ENCODE measurements at regions not wholly inside any gene's neighbourhood (a gene's known extent, or its start where the extent isn't known, plus 50 kb on each side); places are given as distances from the start of the nearest gene placed in this dataset.
A peak's percentile ranks its signal among the peaks of the same experiment; 100 is the strongest.

DNA sequence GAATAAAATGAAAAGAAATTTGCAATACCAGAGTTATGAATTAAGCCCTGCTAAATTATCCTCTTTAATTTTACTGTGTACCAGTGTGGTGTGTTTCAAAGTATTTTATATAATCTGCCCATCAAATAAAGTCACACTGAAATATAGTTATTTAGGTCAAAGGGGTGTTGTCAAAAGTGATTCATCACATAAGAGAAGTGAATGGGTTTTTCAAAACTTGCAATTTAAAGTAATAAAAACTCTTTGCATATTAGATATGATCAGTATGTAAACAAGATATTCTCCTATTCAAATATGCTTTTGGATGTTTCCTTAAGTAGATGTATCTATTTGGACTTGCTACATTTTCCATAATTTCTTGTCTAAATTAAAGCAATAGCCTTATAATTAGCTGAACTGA is 1183.0 kb upstream of the CDH18 start:
- no peak for DNase-seq (ENCODE audit: low read depth)

DNA sequence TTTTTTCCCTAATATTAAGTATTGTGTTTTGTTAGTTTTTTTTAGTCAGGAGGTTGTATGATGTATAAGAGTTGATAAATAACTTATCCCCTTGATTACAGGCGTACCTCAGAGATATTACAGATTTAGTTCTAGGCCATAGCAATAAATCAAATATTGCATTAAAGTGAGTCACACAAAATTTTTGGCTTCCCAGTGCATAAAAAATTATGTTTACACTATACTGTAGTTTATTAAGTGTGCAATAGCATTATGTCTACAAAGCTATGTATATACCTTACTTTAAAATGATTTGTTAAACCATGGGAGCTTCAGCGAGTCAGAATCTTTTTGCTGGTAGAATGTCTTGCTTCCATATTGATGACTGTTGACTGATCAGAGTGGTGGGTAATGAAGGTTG is 1180.6 kb upstream of the CDH18 start:
- no peak for DNase-seq (ENCODE audit: low read depth)

DNA sequence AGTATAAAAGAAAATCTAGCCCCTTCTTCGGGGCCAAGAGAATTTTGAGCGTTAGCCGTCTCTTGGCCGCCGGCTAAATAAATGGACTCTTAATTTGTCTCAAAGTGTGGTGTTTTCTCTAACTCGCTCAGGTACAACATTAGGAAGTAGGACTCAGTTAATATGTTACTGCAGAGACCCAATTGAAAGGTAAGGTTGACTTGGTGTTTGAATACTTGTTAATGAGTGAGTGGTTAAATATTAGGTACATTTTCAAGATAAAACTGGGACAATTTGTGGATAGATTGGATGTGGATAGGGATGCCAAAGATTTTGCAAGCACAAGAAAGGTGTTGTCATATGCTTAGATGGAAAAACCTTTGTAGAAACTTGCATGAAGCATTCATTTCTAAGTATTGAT is 1177.3 kb upstream of the CDH18 start:
- no peak for DNase-seq (ENCODE audit: low read depth)

DNA sequence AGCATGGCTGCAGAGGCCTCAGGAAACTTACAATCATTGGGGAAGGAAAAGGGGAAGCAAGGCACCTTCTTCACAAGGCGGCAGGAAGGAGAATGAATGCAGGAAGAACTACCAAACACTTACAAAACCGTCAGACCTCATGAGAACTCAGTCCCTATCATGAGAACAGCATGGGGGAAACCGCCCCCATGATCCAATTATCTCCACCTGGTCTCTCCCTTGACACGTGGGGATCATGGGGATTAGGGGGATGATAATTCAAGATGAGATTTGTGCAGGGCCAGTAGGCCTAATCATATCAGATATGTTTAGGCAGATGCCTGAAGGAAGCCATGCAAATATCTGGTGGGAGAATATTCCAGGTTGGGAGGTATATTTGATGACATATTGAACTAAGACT is 1176.4 kb upstream of the CDH18 start:
- no peak for DNase-seq (ENCODE audit: low read depth)

DNA sequence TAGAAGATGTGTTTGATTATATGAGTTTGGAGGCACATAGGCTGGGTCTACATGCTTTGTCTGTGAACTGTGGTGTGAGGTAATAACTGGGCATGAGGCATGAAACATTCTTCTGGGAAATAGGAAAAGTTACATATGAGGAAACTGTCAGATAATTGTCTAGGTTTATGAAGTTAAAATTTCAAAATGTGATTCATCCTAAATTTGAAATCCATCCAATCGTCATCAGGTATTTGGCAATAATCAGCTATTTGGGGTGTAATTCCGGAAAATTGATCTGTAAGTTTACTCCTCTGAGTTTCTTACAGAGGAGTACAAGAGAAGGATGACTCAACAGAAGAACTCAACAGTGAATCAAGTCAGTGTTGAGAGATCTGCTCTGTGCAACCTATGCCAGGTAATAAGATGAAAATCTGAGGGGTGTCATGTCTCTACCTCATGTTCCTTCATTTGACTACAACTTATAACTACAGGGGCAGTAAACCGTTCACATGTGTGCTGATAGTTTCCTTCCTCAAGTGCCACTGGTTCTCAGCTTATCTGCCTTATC is 1171.6 kb upstream of the CDH18 start:
- DNase-seq (ENCODE audit: low read depth): no peak

DNA sequence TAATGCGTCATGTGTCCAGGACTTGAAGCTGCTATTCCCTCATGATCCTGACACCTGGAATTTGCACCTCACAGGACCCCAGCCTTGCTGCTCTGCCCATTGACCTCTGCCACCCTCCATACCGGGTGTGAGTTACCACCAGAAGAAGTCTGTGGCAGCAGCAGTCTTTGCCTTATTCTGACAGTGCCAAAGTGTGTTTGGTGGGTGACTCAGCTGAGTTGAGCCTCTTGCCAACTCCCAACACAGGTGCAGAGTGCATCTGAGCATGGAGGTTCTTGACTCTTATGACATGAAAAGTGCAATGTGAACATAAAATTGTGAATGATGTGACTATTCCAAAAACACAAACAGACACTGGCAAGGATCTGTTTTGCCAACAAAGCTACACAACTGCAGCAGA is 1166.5 kb upstream of the CDH18 start:
- no peak for DNase-seq (ENCODE audit: low read depth)

DNA sequence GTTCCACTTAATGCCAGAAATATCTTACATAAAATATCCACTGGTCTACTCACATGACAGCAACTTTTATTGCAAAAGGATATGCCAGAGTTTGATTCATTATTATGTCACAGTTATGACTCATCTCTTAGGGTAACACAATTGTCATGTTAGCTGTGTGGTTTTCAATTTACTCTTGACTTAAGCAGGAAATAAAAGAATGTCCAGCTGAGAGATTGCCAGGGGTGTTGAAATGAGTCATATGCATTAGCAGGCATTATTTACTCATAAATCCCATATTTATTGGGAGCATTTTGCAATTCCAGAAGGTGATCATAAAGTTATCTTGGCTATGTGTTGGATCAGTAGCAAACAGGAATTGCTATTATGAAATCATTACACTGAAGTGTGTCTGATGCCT is 1164.6 kb upstream of the CDH18 start:
- DNase-seq (ENCODE audit: low read depth): no peak

DNA sequence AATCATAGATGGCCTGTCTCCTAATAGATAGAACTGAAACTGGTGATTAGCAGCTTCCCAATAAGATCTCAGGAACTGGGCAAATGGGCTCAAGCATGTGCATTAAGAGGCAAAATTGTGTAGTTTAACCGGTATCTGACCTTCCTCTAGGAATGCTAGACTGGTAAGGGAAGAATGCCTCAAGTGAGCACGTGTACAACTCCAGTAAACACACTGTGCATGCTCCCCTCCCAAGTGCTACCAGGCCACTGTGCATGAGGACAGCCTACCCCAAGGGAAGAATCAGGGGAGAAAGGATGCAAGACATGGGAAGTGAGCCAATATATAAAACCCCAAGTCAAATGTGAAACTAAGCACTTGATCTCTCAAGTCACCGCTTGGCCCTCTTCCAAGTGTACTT is 1157.4 kb upstream of the CDH18 start:
- no peak for DNase-seq (ENCODE audit: low read depth)

DNA sequence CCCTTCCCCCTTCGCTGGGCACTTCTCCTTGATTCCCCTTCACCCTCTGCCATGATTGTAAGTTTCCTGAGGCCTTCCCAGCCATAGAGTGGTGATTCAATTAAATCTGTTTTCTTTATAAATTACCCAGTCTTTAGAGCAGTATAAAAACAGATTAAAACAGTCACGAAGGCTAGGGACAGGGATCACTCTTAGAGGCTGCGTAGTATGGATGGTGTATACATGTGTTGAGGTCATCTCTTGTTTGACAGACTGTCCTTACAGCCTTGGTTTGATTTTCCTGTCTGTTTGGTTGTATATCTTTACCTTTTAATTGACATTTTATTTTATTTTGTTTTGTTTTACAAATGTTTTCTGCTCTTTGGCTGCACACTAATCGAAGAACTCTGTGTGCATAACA is 1155.7 kb upstream of the CDH18 start:
- DNase-seq (ENCODE audit: low read depth): no peak

DNA sequence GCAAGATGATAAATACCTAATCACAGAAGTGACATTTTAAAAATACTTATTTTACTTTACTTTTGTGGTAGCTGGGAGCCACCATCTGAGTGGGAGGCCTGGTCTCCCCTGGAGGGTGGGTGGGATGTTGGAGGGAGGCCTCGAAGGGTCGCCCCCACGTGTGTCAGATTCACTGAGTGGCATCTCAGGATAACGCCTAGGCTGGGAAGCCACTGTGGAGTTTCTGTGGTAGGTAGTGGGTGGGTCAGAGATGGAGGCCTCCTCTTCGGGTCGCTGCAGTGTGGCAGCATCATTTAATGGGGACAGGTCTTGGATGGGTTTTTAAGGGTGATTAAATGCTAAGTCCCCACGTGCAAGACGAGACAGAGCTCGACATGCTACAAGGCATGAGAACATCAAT is 1154.8 kb upstream of the CDH18 start:
- DNase-seq (ENCODE audit: low read depth): peak; percentile 1

DNA sequence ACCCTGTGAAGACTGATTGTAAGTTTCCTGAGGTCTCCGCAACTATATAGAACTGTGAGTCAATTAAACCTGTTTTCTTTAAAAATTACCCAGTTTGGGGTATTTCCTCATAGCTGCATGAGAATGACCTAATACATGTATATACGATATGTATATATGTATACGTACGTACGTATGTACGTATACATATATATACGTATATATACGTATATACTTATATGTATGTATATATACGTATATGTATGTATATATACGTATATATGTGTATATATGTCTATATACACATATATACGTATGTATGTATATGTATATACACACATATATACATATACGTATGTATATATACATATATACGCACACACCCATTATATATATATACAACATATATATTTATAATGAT is 1153.0 kb upstream of the CDH18 start:
- no peak for DNase-seq (ENCODE audit: low read depth)

DNA sequence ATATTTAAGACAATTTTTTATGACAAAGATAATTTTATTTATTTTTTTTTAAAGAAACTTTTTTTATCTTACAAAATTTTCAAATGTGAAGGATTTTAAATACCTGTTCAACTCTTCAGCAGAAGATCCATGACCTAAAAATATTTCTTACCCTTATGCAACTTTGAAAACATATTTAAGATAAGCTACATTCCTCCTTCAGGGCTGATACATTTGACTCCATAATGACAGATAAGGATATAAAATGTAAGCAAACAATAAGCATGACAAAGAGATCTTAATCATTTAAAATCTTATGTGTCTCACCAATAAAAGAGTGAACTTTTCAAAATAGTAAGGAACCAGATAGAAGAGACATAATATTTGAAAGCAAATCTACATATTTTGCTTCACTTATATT is 1138.2 kb upstream of the CDH18 start:
- DNase-seq (ENCODE audit: low read depth): no peak

DNA sequence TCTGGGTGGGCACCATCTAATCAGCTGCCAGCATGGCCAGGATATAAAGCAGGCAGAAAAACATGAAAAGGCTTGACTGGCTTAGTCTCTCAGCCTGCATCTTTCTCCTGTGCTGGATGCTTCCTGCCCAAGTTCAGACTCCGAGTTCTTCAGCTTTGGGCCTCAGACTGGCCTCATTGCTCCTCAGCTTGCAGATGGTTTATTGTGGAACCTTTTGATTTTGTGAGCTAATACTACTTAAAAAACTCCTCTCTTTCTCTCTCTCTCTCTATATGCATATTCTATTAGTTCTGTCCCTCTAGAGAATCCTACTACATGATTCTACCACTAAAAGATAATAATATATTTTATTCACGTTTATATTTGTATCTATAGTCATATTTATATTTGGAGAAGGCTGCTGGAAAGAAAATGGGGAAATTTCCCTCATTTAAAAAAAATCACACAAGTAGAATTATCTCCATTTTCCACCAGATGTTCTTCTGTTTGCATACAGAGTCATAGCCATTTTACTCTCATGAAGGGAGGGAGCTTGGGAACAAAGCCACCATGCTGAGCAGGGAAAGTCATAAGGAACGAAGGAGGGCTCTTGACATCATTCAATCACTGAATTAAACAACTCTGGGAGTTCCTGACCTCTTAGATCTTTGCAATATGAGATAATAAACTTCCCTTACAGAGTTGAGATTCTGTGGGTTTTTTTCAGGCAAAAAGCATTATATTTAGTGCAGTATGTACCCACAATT is 1137.4 kb upstream of the CDH18 start:
- no peak for DNase-seq (ENCODE audit: low read depth)

DNA sequence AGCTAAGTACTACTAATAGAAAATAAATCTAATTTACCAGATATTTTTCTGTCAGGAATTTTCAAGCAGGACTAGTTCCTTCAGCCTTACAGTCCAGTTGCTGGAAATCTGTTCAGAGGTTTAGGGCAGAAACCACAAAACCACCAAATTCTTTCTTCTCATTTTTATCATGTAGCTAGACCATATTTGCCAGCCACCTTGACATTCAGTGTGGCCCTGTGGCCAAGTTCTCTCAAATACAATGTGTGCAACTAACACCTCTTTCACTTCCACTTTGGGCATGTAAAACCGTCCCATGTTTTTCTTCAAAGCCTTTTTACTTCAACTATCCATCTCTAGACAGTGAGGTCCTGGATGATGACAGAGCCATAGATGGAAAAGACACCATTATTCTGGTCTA is 1133.2 kb upstream of the CDH18 start:
- no peak for DNase-seq (ENCODE audit: low read depth)

DNA sequence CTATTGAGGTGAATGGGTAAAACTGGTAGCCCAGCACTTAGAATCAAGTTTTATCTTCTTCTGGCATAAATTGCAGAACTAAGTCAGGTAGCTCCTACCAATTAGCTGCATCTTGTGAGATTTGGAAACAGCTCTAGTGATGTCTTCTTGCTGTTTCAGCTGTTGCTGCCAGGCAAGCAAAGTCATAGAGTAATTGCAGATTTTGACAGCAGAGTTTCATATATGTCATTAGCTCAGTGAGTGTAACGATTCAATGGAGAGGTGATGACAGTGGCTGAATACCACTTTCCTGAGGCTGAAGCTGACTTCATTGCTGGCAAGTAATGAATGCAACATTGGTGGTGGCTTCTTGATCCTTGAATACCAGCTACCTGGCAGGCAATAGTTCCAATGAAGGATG is 1109.7 kb upstream of the CDH18 start:
- DNase-seq (ENCODE audit: low read depth): no peak

DNA sequence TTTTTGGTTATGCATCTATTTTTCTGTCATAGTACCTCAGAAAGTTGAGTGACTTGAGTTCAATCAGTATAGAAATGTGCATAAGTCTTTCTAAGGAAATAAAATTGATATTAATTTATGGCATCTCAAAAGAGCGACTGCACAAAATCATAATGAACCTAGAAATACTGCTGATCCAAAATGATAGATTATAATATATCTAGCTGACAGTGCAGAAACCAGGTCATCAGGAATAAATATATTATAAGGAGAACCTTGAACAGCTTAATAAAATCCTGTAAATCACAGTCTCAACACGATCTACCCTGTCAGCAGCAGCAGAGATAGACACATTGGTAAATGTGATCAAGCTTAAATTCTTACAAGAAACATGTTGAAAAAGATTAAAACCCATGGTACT is 1106.6 kb upstream of the CDH18 start:
- no peak for DNase-seq (ENCODE audit: low read depth)

DNA sequence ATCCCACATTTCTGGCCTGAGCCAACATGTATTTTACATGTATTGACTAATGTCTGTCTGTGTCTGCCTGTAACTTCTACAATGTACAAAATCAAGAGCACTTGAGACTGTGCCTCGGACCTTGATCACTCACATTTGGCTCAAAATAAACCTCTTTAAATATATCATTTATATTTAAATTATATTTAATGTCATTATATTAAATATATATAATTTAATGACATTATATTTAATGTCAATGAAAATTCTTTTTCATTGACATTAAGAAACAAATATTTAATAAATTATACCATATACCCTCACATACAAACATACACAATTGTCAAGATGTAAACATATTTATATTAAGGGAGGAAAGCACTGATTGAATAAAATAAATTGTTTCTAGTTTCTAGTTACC is 1099.8 kb upstream of the CDH18 start:
- no peak for DNase-seq (ENCODE audit: low read depth)

DNA sequence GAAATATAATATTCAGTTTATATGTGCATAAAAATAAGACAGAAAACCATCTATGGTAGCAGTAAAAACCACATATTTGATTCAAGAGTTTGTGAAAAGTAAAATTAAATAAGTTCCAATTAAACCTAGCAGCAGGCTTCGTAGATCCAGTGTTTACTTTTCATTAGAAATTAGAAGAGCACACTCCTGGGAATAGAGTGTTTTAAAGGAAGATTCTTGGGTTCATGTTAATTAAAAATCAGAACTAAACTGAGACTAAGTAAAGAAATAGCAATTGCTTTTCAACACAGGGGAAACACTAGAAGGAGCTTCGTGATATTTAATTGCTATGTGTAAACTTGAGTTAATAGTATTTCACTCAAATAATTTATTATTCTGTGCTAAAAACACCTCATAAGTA is 1097.8 kb upstream of the CDH18 start:
- DNase-seq (ENCODE audit: low read depth): no peak

DNA sequence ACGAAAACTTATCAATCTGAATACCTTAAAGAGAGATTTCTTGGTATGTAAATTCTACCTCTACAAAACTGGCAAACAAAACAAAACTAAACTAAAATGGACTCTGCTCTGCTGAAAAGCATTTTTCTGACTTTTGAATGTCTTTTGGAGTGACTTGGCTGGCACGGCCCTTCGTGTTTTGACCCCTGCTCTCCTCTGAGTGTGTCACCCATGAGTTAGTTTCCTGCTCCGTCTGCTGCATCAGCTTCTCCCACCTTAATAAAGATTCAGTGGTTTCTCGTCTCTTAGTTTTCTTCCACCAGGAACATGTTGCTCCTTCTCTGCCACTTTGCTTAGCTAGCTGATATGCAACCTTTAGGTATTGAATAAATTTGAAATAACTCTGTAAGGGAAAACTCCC is 1084.0 kb upstream of the CDH18 start:
- no peak for DNase-seq (ENCODE audit: low read depth)

DNA sequence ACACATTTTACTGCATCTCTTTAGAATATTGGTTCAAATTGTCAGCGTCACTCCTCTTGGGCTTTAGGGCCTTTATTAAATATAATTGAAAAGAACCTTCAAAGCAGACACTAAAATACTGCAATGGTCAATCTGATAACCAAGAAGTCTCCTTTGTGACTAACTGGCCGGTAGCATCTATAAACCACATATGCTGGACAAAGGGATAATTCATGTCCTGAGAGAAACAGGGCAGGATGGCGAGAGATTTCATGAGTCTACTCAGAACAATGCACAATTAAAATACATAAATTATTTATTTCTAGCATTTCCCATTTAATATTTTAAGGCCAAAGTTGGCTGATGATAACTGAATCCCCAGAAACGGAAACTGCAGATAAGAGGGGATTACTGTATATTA is 1083.4 kb upstream of the CDH18 start:
- no peak for DNase-seq (ENCODE audit: low read depth)

DNA sequence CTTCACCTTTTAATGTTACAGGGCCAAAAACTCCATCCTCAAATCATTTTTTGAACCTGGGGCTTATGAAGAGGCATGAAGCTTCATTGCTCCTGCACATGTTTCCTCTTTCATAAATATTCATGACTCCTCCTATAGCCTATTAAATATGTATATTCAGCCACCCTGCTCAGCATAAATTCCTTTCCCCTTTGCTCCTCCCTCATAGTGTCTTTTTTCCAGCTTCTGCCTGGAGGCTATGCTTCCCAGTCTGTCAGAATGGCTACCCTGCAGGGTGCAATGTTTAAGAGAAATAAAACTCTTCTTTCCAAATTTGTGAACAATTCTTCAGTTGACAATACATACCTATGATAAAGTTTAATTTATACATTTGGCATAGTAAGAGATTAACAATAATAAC is 1082.9 kb upstream of the CDH18 start:
- DNase-seq (ENCODE audit: low read depth): no peak

DNA sequence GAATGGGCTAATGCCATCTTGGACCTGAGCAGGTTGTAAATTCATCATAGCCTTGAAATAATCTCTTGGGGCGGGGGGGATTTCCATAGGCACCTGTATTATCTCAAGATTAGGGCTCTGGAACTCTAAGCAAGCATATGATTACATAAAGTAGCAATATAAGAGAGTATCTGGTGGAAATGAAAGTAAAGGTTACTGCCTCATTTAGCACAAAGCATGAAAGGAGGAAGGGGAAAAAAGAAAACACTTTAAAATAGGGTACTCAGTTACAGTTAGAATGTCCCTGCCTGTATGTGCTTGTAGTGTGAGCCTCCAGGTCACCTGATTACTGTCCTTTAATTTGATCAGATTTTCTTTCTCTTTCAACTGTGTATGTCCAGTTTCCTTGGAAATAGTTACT is 1079.7 kb upstream of the CDH18 start:
- DNase-seq (ENCODE audit: low read depth): no peak

DNA sequence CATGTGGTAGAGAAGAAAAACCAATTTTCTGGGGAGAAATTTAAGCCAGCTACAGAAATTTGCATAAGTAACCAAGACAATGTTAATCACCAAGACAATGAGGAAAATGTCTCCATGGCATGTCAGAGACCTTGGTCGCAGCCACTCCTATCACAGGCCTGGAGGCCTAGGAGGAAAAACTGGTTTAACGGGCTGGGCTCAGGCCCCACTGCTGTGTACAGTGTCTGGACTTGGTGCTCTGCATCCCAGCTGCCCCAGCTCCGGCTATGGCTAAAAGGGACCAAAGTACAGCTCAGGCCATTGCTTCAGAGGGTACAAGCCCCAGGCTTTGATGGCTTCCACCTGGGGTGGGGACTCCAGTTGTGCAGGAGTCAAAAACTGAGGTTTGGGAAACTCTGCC is 1075.1 kb upstream of the CDH18 start:
- DNase-seq (ENCODE audit: low read depth): no peak

DNA sequence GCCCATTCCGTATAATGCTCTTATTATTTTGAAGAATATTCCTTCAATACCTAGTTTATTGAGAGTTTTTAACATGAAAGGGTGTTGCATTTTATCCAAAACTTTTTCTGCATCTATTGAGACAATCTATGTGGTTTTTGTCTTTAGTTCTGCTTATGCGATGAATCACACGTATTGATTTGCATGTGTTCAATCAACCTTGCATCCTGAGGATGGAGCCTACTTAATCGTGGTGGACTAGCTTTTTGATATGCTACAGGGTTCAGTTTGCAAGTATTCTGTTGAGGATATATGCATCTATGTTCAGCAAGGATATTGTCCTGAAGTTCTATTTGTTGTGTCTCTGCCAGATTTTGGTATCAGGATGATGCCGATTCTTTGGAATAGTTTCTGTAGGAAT is 1070.3 kb upstream of the CDH18 start:
- DNase-seq (ENCODE audit: low read depth): no peak

DNA sequence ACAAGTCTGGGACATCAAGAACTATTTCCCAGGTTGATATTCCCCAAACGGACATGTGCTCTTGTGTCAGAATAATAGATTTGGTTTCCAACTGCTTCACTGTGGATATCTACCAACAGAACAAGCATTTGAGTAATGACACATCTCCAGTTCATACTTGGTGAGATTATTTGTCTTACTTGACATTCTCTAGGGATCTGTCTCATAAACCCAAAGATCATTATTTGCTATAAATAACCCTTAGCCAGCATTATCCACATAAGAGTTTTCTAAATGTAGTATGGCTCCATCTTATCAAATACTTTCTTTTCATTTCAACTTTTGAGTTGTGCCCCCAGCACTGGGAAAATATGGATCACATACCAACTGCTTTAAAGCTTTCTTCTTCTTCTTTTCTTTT is 1063.9 kb upstream of the CDH18 start:
- DNase-seq (ENCODE audit: low read depth): no peak
